Gastrocnemius medialis (tissue), 4 donors: ENCODE measurements at regions not wholly inside any gene's neighbourhood (a gene's known extent, or its start where the extent isn't known, plus 50 kb on each side); places are given as distances from the start of the nearest gene placed in this dataset.

ENCODE experiments used
- ATAC-seq, 2 donors: fragments of 150-250 bp; one replicate each; pipeline ENCODE4 v1.9.1; 2016
- DNase-seq, 2 donors: peaks; one replicate each; pipeline ENCODE4 v3.0.0-alpha.2; 2019
- H3K27ac ChIP-seq, 4 donors: fragments of 200-600 bp; sonication (generic); 1 replicate in 1 of 4; 2 replicates in 3 of 4; pipeline ENCODE4 v1.5.1; 2016 to 2018; ENCODE audit warnings: mild to moderate bottlenecking in 2 of 4, moderate library complexity in 1 of 4
- H3K27me3 ChIP-seq, 3 donors: fragments of 200-600 bp; sonication (generic) in 2 of 3; 1 replicate in 1 of 3; 2 replicates in 2 of 3; pipeline versions ENCODE4 v1.5.1 to v1.6.0; 2016 to 2019; ENCODE audit warnings: mild to moderate bottlenecking in 1 of 3, moderate library complexity in 1 of 3
- H3K36me3 ChIP-seq, 2 donors: fragments of 200-600 bp; sonication (generic) in 1 of 2; one replicate each; pipeline ENCODE4 v1.5.1; 2017 to 2018
- H3K4me1 ChIP-seq, 2 donors: fragments of 200-600 bp; sonication (generic) in 1 of 2; one replicate each; pipeline ENCODE4 v1.5.1; 2016 to 2017; ENCODE audit warnings: mild to moderate bottlenecking in 2 of 2
- H3K4me3 ChIP-seq, 4 donors: fragments of 200-600 bp; sonication (generic) in 3 of 4; 1 replicate in 1 of 4; 2 replicates in 3 of 4; pipeline ENCODE4 v1.5.1; 2016 to 2019; ENCODE audit warnings: mild to moderate bottlenecking in 2 of 4
- H3K9me3 ChIP-seq, 3 donors: fragments of 200-600 bp; sonication (generic) in 2 of 3; 1 replicate in 1 of 3; 2 replicates in 2 of 3; pipeline ENCODE4 v1.5.1; 2016 to 2019
- CTCF ChIP-seq, 5 experiments: fragments of 450-650 bp in 3 of 5; fragments of 200-600 bp in 2 of 5; sonication (generic) in 2 of 5; IDR thresholded peaks in 4 of 5; conservative IDR thresholded peaks in 1 of 5; 1 replicate in 4 of 5; 2 replicates in 1 of 5; pipeline ENCODE4 v1.5.1; 2016 to 2019; ENCODE audit warnings: antibody characterized with exemption in 5 of 5, mild to moderate bottlenecking in 3 of 5, moderate library complexity in 3 of 5
- POLR2A ChIP-seq, 2 donors: fragments of 450-650 bp; IDR thresholded peaks; one replicate each; pipeline ENCODE4 v1.6.1; 2017; ENCODE audit warnings: antibody characterized with exemption in 2 of 2, mild to moderate bottlenecking in 2 of 2, moderate library complexity in 2 of 2
- in situ Hi-C, 4 donors: fragments of 200-750 bp; cut with MboI; loops; one replicate each; pipeline versions ENCODE4 v1.15.0 to v1.8.0; 2017; ENCODE audit warnings: low sequenced_read_pairs in 4 of 4
- intact Hi-C: fragments of 100-400 bp; cut with DNase I; formaldehyde crosslinking; loops from one replicate; pipeline ENCODE4 v1.15.1; 2023; ENCODE audit warnings: low total_unique reads

- intact Hi-C loops (no loop called here), in situ Hi-C loops (no loop called here)
- no peaks in the 10 kb centered on the region for H3K36me3 ChIP-seq
- H3K9me3 ChIP-seq = no peaks in the 10 kb centered on the region
- H3K27me3 ChIP-seq = no peaks in the 10 kb centered on the region
- ATAC-seq (no peak), DNase-seq (no peak)
- H3K27ac ChIP-seq = no peak overlapping the region
- no peaks in the 10 kb centered on the region for H3K4me1 ChIP-seq
- H3K4me3 ChIP-seq = no peak overlapping the region
- TF ChIP-seq CTCF (IDR thresholded peaks at IDR 0.05 in 4 of 5, conservative IDR thresholded peaks at IDR 0.05 in 1 of 5) (no peak), POLR2A (IDR thresholded peaks at IDR 0.05) (no peak)
These were observed 400.2 kb downstream of the SOX2 start for GRCh38 chr3:182111967-182112366.

GRCh38 chr3:182115328-182116015, 403.7 kb downstream of the SOX2 start:
- in situ Hi-C loops = no loop called here
- Histone ChIP-seq H3K36me3 (no peaks in the 10 kb centered on the region), H3K4me3 (no peak overlapping the region), H3K27ac (no peak overlapping the region), H3K9me3 (no peaks in the 10 kb centered on the region), H3K4me1 (no peaks in the 10 kb centered on the region), H3K27me3 (no peaks in the 10 kb centered on the region)
- ATAC-seq (no peak), DNase-seq (no peak)
- intact Hi-C loops = no loop called here
- TF ChIP-seq CTCF (IDR thresholded peaks at IDR 0.05 in 4 of 5, conservative IDR thresholded peaks at IDR 0.05 in 1 of 5) = no peak
- no peak for TF ChIP-seq POLR2A (IDR thresholded peaks at IDR 0.05)

DNA sequence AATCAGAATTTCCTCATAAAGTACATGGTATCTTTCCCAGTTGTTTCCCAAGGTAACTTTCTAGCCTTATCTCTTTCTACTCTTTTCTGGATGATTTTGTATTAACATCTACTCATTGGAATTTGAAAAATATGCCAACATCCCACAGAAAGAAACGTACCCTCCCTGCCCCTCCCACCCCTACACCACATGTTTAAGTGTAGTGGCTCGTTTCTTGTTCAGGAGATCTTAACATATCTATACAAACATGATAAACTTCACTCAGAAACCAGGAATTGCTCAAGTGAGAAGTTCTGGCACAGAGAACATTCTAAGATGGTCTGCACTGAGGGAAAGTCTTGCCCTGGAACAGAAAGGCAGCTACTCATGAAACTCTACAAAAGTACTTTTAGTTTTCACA, 404.7 kb downstream of the SOX2 start:
- Histone ChIP-seq H3K4me1 (no peaks in the 10 kb centered on the region), H3K27me3 (no peaks in the 10 kb centered on the region), H3K9me3 (no peaks in the 10 kb centered on the region), H3K4me3 (no peak overlapping the region), H3K36me3 (no peaks in the 10 kb centered on the region), H3K27ac (no peak overlapping the region)
- no peak for DNase-seq
- intact Hi-C loops (no loop called here), in situ Hi-C loops (no loop called here)
- TF ChIP-seq POLR2A (IDR thresholded peaks at IDR 0.05) (no peak), CTCF (IDR thresholded peaks at IDR 0.05 in 4 of 5, conservative IDR thresholded peaks at IDR 0.05 in 1 of 5) (no peak)
- no peak for ATAC-seq

DNA sequence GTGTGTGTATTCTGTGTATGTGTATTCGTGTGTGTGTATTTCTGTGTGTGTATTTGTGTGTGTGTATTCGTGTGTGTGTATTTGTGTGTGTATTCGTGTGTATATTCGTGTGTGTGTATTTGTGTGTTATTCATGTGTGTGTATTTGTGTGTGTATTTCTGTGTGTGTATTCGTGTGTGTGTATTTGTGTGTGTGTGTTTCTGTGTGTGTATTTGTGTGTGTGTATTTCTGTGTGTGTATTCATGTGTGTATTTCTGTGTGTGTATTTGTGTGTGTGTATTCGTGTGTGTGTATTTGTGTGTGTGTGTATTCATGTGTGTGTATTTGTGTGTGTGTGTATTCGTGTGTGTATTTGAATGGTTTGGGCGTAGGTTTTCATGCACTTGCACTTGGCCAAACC, 405.4 kb downstream of the SOX2 start:
- Histone ChIP-seq H3K27ac (no peak overlapping the region), H3K36me3 (no peaks in the 10 kb centered on the region), H3K4me3 (no peak overlapping the region), H3K4me1 (no peaks in the 10 kb centered on the region), H3K9me3 (no peaks in the 10 kb centered on the region), H3K27me3 (no peaks in the 10 kb centered on the region)
- no peak for TF ChIP-seq POLR2A (IDR thresholded peaks at IDR 0.05)
- no peak for TF ChIP-seq CTCF (IDR thresholded peaks at IDR 0.05 in 4 of 5, conservative IDR thresholded peaks at IDR 0.05 in 1 of 5)
- ATAC-seq = no peak
- in situ Hi-C loops (no loop called here), intact Hi-C loops (no loop called here)
- no peak for DNase-seq

GRCh38 chr3:182117583-182117982, 405.9 kb downstream of the SOX2 start:
- no peak overlapping the region for H3K27ac ChIP-seq
- no peaks in the 10 kb centered on the region for H3K36me3 ChIP-seq
- H3K4me3 ChIP-seq = no peak overlapping the region
- DNase-seq = no peak
- no peak for TF ChIP-seq CTCF (IDR thresholded peaks at IDR 0.05 in 4 of 5, conservative IDR thresholded peaks at IDR 0.05 in 1 of 5)
- TF ChIP-seq POLR2A (IDR thresholded peaks at IDR 0.05) = no peak
- in situ Hi-C loops = no loop called here
- intact Hi-C loops = no loop called here
- no peaks in the 10 kb centered on the region for H3K4me1 ChIP-seq
- no peak for ATAC-seq
- no peaks in the 10 kb centered on the region for H3K9me3 ChIP-seq
- no peaks in the 10 kb centered on the region for H3K27me3 ChIP-seq
